GM18502 (cell line): ENCODE measurements at regions not wholly inside any gene's neighbourhood (a gene's known extent, or its start where the extent isn't known, plus 50 kb on each side); places are given as distances from the start of the nearest gene placed in this dataset.
A peak's percentile ranks its signal among the peaks of the same experiment; 100 is the strongest.

Experiments used
- ATAC-seq: cut with Tn5 transposase; IDR thresholded peaks from one replicate; pipeline ENCODE4 v1.9.1; 2021; ENCODE audit warnings: mild to moderate bottlenecking; ENCODE audit not compliant: unreplicated experiment, poor library complexity

DNA sequence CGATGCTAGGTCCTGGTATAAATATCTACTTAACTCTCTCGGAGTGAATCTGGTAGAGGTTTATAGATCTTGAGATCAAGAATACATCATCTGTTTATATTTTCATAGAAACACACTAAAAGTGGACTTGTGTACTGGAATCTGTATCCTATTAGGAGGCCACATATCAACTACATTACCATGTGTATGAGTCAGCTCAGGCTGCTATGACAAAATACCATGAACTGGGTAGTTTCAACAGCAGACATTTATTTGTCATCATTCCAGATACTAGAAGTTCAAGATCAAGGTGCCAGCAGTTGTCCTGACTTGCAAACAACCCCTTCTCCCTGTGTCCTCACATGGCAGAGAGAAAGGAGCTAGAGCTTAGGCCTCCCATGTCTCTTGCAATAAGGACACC is 113.9 kb upstream of the PFKP start:
- ATAC-seq, result no peak

DNA sequence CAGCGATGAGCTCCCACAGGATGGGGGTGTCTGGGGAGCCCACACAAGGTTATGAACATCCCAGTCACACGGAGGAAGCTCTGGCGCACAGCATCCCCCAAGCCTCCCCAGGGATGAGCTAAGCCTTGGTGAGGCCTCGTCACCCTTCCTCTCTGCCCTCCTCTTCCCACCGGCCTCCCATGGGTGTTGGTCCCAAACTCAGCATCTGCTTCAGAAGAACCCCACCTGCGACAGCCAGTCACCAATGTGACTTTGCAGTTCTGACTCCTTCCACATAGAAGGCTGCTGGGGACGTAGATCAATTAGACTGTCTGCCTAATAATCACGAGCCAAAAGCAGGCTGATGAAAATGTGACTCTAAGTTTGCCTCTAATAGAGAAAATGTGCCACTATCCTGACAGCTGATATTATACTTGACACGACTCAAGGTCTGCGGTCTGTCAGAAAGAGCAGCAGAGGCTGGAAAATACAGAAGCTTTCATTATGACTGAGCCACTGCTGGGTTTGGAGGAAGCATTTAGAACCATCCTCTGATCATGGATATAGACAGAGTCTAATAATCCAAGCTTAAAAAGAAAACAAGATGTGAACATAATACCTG is 116.0 kb upstream of the PFKP start:
- ATAC-seq, result no peak

DNA sequence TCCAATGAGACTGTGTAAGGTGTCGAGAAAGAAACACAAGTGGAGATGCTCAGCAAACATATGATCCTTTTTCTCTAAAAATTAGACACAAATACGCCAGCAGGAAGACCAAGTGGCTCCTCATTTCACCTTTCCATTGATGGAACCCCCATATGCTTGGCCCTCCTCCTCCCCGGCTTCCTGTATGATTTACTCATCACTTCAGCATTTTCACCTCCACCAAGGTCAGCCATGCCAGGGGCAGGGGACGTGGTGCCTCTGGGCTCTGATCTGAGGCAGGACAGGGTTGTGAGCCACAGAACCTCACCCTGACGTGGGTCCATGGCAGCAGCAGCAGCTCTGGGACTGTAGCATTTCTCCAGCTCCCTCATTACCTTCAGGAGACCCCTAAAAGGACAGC is 116.8 kb upstream of the PFKP start:
- ATAC-seq, result no peak

DNA sequence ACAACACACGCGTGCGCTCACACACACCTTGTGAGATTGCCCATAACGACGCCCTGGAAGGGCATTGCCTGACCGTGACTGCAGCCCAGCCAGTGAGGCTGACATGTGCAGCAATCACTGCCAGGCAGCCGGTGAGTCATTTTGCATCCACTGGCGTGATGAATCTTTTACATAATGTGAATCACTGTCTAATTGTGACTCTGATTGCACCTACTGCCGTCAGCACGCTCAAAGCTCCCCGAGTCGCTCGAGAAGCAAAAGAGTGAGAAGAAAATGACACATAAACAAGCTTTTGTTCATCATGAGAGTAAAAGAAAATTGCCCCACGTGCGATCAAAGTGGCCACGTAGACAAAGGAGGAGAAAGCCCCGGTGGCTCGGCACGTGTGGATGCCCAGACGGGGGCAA is 117.4 kb upstream of the PFKP start:
- peak; percentile 64 for ATAC-seq

DNA sequence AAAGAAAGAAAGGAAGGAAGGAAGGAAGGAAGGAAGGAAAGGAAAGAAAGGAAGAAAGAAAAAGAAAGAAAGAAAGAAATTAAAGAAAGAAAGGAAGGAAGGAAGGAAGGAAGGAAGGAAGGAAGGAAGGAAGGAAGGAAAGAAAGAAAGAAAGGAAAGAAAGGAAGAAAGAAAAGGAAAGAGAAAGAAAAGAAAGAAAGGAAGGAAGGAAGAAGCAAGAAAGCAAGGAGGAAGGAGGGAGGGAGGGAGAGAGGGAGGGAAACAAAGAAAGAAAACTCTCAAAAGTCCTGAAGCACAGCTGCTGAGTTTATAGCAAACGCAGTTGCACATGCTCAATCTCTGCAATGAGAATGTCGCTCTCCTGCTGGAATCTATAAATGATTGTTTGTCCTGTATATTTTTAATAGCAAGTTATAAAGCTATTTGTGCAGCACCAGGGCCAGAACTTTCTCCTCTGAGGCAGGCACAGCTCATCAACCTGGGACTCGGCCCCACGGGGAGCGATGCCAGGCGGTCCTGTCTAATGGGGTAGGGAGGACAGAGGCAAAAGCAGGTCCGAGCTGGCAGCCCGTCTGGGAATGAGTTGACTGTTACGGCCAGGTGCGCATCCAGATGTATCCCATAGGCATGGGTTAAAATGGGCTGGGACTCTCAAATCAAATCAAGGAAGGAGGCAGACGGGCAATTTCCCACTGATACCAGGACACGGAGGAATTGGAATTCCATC is 118.0 kb upstream of the PFKP start:
- no peak for ATAC-seq

DNA sequence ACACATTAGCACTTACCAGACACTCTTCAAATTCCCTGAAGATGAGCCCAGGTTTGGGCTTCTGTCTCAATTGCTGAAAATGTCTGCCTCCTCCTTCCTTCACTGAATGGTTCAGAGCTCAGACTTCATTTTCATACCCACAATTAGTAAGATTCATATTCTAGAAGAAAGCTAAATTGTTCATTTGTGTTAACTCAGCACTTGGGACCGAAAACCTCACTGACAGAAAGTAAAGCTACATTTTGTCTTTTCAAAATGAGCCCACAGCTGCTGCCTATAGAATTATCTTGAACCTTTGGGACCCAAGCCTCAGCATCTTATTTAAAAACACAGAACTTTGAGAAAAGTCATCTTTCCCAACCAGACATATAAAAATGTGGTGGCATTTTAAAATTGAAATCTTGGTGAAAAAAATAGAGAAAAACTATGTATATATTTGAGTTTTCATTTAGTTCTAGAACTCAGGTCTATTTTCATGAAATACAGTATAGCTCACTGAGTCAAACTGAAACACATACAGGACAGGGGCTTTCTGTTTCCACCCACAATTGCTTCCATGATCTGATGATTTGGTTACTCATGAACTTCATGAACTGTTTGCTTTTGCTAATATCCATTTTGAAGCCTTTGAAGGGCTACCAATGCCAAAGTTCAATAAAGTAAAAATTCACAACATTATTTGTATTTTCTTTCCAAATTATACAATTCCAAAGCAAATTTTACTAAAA is 119.1 kb upstream of the PFKP start:
- ATAC-seq, result peak; percentile 81

DNA sequence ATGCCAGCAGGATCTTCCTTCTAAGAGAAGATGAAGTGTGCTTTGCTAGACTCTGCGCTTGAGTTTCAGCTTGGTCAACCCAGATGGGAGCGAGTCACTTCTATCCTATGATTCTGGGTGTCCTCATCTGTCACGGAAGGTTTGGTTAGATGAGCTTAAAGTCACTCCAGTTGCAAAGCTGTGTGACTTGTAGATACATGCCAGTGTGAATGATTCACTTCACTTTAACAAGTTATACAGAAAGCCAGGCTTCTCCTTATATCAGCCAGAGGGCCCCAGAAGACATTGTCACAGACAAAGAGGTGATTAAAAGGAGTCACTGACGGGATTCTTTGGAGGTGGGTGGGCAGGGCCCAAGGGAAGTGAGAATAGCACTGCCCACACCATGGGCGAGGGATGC is 122.6 kb upstream of the PFKP start:
- ATAC-seq, result no peak

DNA sequence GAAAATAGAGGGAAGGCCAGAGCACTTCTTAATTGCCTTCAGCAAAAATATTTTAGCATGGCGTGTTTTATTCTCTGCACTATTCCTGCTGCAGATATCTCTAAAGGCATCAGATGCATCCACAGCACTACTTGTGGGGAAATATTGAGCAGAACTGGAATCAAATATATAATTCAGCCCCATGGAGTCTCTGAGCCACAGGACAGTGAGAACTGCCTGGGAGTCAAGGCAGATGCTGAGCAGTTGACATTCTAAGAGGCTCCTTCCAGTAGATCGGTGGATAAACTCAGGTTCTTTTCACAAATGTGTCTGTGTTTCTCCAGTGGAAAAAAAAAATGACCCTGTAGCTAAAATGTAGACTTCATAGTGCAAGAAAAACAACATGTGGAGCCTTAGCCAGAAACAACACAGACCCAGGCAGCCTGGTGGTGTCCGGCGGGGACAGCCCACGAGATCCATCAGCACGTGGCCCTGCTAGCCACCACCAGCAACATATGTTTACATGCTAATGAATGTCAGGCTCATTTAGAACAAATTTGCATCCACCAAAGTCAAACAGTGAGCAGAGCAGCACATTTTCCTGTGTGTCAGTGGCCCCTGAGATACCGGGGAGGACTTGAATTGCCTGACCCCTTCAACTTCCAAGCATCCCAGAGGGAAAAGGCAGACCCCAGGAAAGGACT is 123.3 kb upstream of the PFKP start:
- no peak for ATAC-seq

DNA sequence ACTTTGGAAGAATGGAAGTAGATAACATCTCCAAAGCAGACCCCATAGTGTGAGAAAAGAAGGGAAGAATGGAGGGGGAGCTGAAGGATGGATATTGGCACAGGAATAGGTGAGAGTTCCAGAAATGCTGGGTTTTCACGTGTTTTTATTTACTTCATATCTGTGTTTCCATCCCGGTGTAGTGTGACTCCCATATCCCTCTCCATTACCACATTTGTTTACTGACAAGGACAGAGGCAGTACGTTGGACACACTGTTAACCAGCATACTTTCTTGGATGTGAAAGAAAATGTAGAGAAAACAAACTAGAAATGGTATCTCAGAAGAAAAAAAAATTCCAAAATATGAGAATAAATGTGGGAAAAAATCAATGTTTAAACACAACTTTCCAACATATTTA is 124.4 kb upstream of the PFKP start:
- no peak for ATAC-seq

DNA sequence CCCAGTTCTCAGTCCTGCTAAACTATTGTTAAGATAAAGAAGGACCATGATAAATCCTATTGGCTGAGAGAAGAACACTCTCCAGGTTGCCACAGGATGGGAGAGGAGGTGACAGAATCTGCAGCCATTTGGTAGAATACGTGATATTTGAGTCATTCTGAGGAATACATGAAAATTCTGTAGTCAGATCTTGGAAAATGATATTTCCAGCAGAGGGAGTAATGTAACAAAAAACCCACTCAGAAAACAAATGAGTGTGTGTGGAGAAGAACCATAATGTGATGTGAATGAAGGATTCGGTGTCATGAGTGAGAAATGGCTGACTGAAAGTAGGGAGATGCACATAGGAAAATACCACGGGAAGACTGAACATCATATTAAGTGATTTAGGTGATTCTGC is 128.5 kb upstream of the PFKP start:
- no peak for ATAC-seq

DNA sequence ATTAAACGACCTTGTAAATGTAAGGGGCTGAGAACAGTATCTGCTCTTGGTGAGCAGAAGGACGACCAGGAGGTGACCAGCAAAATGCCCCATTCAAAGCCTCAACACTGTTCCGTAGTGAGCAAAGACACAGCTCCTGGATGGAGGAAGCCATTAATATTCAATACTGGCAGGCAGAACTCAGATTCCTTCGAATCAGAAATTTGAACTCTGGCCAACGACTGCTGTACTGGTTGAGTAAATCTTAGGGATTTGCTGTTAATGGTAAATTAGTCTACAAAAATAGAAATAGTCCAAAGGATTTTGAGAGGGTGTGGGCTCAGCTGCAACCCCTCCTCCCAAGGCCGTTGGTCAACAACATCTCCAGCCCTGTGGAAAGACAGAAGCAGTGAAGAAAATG is 130.5 kb upstream of the PFKP start:
- no peak for ATAC-seq

DNA sequence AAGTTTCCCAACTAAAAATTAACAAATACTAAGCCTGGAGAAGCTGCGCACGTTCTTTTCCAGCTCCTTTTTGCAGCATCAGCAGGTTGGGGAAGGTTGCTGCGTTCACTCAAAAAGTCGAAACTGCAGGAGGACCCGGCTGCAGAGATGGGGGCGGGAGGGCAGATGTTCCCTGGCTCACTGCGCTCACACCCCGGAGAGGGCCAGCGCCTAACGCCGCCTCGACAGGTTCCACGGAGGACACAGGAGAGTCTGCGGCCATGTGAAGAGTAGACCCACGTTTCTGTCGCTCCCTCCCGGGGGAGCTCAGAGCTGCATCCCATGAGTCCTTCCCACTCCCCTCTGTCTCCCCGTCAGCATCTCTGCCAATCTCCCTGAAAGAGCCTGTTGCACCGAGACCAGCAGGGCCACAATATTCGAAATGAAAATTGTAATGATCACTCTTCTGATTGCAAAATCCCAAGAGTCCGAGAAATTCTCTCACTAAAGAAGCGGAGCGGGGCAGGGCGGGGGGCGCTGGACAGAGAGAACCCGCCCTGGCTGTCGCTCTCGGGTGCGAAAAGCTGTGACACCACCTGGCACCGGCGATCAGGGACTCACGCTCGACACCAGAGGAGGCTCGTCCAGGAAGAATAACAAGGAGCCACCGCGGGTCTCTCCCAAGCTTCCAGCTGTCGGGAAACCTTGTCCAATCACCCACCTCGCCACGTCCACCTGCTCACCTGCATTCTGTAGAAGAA is 131.5 kb upstream of the PFKP start:
- ATAC-seq, result no peak

DNA sequence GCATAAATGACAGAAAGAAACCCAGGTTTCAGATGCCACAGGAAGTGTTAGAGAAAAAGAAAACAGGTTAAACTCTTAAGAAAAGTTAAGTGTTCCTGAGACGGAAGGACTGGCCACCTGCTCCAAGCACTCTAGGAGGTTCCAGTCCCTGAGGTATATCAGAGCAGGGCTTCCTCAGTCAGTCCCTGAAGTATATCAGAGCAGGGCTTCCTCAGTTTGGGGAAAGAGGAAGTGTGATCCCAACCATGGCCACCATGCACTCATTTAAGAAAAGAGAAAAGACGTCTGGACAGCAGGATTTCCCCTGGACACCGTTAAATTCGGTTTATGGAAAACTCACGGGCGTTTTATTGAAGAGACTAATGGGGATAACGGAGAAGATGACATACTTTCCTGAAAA is 133.4 kb upstream of the PFKP start:
- ATAC-seq, result peak; percentile 52

DNA sequence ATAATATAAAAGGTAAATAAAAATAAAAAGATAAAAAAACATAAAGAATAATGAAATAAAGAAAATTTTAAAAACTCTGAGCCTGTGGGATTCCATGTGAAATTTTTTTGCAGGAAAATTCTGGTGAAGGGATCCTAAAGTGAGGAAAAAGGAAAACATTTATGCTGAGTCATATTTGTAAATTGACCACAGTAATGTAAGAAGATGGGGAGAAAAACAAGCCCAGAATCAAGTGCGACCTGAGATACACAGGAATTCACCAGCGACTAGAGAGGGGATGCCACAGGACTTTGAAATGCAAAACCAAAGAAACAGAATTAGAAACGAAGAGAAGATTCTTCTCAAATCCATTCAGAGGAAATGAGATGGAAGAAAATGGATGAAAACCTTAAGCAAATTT is 133.8 kb upstream of the PFKP start:
- ATAC-seq, result no peak

DNA sequence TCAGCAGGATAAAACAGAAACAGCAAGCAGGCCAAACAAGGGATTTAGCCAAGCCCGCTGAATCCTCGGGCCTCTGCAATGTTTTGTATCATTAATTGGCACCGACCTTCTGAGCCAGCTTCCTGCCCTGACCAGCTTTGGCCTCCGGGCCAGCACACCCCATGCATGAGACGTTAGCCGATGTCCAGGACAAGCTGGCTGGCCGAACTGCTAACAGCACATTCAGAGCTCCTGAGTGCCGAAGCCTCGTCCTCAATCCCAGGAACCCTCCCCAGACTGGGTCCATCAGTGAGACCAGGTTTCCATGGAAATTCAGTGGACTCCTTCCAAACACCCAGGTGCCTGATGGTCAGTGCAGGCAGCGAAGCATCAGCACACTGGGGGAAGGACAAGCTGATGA is 134.3 kb upstream of the PFKP start:
- ATAC-seq, result no peak

DNA sequence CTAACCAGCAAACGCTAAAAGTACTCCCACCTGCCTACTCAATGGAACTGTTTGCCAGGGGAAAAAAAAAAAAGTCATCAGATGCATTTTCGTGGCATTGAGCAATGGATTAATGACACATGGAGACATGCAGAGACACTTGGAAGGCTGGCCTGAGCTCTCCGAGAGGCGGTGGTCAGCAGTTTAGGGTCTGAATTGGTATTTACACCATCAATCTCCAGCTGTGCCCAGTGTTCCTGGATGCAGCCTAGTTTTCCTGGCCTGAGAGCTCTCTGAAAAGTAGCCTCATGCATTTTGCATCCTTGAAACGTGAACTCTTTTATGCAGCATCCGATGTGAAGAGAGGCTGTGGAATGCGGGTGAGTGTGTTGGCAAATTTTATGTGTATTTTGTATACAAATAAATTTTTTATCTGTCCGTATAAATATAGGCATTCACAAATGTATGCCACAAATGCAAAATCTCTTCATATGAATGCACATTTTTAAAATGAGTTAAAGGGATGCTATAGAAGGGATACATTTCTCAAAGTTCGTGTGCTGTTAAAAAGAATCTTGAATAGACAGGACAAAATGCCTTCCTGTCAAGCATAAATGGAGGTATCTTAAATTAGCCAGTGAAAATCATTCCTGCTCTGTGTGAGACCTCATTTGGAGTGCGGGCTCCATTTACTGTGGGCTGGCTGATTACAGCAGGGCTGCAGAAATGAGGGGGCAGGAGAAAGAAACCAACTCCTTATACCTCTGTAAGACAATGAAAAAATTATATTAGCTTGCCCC is 137.7 kb upstream of the PFKP start:
- ATAC-seq, result no peak

DNA sequence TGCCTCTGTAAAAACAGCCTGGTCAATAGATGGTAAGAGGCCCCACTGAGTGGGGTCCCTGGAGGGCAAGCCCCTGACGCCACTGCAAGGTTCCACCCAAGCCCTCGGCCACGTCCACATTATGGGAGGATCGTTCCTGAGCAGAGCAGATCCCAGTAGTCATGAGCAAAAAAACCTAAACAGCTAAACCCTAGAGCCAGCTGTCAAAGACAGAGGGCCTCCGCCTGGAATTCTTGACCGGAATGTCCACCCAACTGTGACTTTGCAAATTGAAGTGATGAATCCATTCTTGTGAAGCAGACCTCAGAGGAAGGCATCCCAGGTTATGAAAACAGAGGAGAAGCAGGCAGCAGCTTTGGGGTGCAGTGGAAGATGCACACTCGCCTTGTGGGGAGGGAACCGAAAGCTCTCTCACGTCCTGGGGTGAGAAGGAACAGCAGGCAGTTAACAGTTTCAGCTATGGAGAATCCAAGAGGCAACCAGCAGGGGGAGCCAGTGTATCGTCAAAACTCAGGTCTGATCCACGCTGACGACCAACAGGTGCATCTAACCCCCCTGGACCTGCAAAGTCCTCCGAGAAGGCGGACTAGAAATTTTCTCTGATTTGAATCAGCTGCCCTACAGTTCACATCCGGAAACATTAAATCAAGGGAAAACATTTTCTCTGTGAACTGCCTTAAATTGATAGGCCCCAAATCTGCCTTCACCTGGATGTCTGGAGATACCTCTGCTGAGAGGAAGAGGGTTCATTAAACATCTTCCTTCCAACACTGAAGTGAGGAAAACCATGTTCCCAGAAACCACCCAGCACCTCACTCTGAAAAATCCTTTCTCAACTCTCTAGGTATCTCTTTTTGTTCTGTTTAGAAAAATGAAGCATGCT is 139.1 kb upstream of the PFKP start:
- ATAC-seq, result peak; percentile 90

DNA sequence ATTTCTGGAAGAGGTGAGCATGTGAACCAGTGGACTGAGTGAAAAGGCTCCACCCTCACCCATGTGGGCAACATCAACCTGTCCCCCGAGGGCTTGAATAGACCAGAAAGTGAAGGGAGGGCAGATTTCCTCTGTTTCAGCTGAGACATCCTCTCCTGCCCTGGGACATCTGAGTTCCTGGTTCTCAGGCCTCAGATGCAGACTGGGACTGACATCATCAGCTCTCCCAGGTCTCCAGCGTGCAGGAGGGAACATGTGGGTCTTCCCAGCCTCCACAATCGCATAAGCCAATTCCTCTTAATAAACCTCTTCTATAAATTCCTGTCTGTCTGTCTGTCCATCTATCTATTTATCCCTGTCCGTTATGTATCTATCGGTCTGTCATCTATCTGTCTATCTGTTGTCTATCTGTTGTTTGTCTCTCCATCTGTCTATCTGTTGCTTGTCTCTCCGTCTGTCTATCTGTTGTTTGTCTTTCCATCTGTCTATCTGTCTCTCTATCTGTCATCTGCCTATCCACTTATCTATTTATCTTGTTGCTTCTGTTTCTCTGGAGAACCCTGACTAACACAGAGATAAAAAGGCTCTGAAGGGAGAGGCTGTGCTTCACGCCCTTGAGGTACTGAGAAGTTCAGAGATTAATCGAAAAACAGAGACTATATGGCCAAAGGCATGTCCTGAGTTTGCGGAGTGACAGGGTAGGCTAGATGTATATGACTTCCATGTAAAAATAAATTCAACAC is 140.3 kb upstream of the PFKP start:
- no peak for ATAC-seq
